HEK293T (cell line): ENCODE measurements at regions not wholly inside any gene's neighbourhood (a gene's known extent, or its start where the extent isn't known, plus 50 kb on each side); places are given as distances from the start of the nearest gene placed in this dataset.

Experiments
- BHLHE40 ChIP-seq: fragments of 450-650 bp; IDR thresholded peaks from 2 replicates; pipeline ENCODE4 v1.6.1; 2016; ENCODE audit warnings: mild to moderate bottlenecking, moderate library complexity, borderline replicate concordance
- FOXA1 ChIP-seq: fragments of 450-650 bp; IDR thresholded peaks from 2 replicates; pipeline ENCODE4 v1.6.1; 2016; ENCODE audit warnings: mild to moderate bottlenecking
- FOXK2 ChIP-seq: fragments of 450-650 bp; IDR thresholded peaks from 2 replicates; pipeline ENCODE4 v1.6.1; 2016; ENCODE audit warnings: mild to moderate bottlenecking
- FOXM1 ChIP-seq: fragments of 450-650 bp; IDR thresholded peaks from 2 replicates; pipeline ENCODE4 v1.6.1; 2017; ENCODE audit warnings: mild to moderate bottlenecking, borderline replicate concordance
- LEF1 ChIP-seq: fragments of 450-650 bp; IDR thresholded peaks from 2 replicates; pipeline ENCODE4 v1.6.1; 2017; ENCODE audit warnings: mild to moderate bottlenecking, borderline replicate concordance
- NFRKB ChIP-seq: fragments of 450-650 bp; IDR thresholded peaks from 2 replicates; pipeline ENCODE4 v1.6.1; 2016; ENCODE audit warnings: mild to moderate bottlenecking, moderate library complexity
- SP1 ChIP-seq: fragments of 450-650 bp; IDR thresholded peaks from 2 replicates; pipeline ENCODE4 v1.6.1; 2017
- SUZ12 ChIP-seq: fragments of 450-650 bp; IDR thresholded peaks from 2 replicates; pipeline ENCODE4 v1.6.1; 2016; ENCODE audit warnings: mild to moderate bottlenecking
- TARDBP ChIP-seq: fragments of 450-650 bp; IDR thresholded peaks from 2 replicates; pipeline ENCODE4 v1.6.1; 2016

- no peak for TF ChIP-seq FOXK2
- TF ChIP-seq SUZ12: no peak
- TF ChIP-seq TARDBP: no peak
- no peak for TF ChIP-seq SP1
- no peak for TF ChIP-seq BHLHE40
- no peak for TF ChIP-seq NFRKB
- TF ChIP-seq FOXM1: no peak
- TF ChIP-seq LEF1: no peak
- TF ChIP-seq FOXA1: no peak
Observed at GRCh38 chr1:233509526-233509925, 104.4 kb upstream of the KCNK1 start.
